ENCODE measurements at regions not wholly inside any gene's neighbourhood (a gene's known extent, or its start where the extent isn't known, plus 50 kb on each side); places are given as distances from the start of the nearest gene placed in this dataset.

GRCh38 chr4:52266537-52267137 is 215.5 kb downstream of the SPATA18 start:
- DNase-seq = no peak
- intact Hi-C loops (cut with DNase I) = no loop called here

GRCh38 chr4:52269761-52270160 is 218.7 kb downstream of the SPATA18 start:
- intact Hi-C loops (cut with DNase I) = no loop called here
- no peak for DNase-seq

GRCh38 chr4:52273885-52274284 is 222.8 kb downstream of the SPATA18 start:
- intact Hi-C loops (cut with DNase I) = no loop called here
- no peak for DNase-seq

GRCh38 chr4:52288212-52288855 is 237.2 kb downstream of the SPATA18 start:
- no peak for DNase-seq
- intact Hi-C loops (cut with DNase I) = no loop called here

- DNase-seq = peak in 1 of 10 donors; percentile 62
- intact Hi-C loops (cut with DNase I) = no loop called here
These were observed 239.4 kb downstream of the SPATA18 start for GRCh38 chr4:52290466-52290865.

GRCh38 chr4:52292245-52292644 is 241.1 kb downstream of the SPATA18 start:
- intact Hi-C loops (cut with DNase I) = no loop called here
- no peak for DNase-seq

- intact Hi-C loops (cut with DNase I) = no loop called here
- no peak for DNase-seq
These were observed 245.2 kb downstream of the SPATA18 start for GRCh38 chr4:52296341-52296740.

GRCh38 chr4:52298444-52298843 is 247.3 kb downstream of the SPATA18 start:
- intact Hi-C loops (cut with DNase I) = no loop called here
- no peak for DNase-seq

- intact Hi-C loops (cut with DNase I) = no loop called here
- DNase-seq = no peak
These were observed 248.0 kb downstream of the SPATA18 start for GRCh38 chr4:52299120-52299519.

- intact Hi-C loops (cut with DNase I) = no loop called here
- DNase-seq = no peak
These were observed 260.5 kb downstream of the SPATA18 start for GRCh38 chr4:52311464-52312125.

GRCh38 chr4:52312722-52313121 is 261.6 kb downstream of the SPATA18 start:
- intact Hi-C loops (cut with DNase I) = no loop called here
- DNase-seq = no peak

GRCh38 chr4:52317361-52317879 is 266.3 kb downstream of the SPATA18 start:
- intact Hi-C loops (cut with DNase I) = no loop called here
- DNase-seq = no peak

GRCh38 chr4:52317981-52318380 is 266.9 kb downstream of the SPATA18 start:
- intact Hi-C loops (cut with DNase I) = no loop called here
- DNase-seq = no peak

- intact Hi-C loops (cut with DNase I) = no loop called here
- no peak for DNase-seq
These were observed 278.8 kb downstream of the SPATA18 start for GRCh38 chr4:52329894-52330293.

- intact Hi-C loops (cut with DNase I) = no loop called here
- DNase-seq = no peak
These were observed 292.5 kb downstream of the SPATA18 start for GRCh38 chr4:52343595-52343994.

- DNase-seq = no peak
- intact Hi-C loops (cut with DNase I) = no loop called here
These were observed 299.8 kb downstream of the SPATA18 start for GRCh38 chr4:52350926-52351325.

GRCh38 chr4:52358366-52358765 is 300.7 kb downstream of the USP46 start:
- intact Hi-C loops (cut with DNase I) = no loop called here
- DNase-seq = no peak

GRCh38 chr4:52358883-52359321 is 300.2 kb downstream of the USP46 start:
- intact Hi-C loops (cut with DNase I) = no loop called here
- no peak for DNase-seq

- no peak for DNase-seq
- intact Hi-C loops (cut with DNase I) = no loop called here
These were observed 292.9 kb downstream of the USP46 start for GRCh38 chr4:52366191-52366590.

- DNase-seq = no peak
These were observed 292.5 kb downstream of the USP46 start for GRCh38 chr4:52366621-52367020.

GRCh38 chr4:52367282-52367830 is 291.7 kb downstream of the USP46 start:
- DNase-seq = no peak
- intact Hi-C loops (cut with DNase I) = no loop called here

More at GRCh38 chr4:52366621-52367020, 292.5 kb downstream of the USP46 start:
- intact Hi-C loops (cut with DNase I) = no loop called here

All from posterior cingulate gyrus (tissue), 11 donors.